Heart left ventricle (tissue), 16 donors: ENCODE measurements at regions not wholly inside any gene's neighbourhood (a gene's known extent, or its start where the extent isn't known, plus 50 kb on each side); places are given as distances from the start of the nearest gene placed in this dataset.

Experiments
- ATAC-seq, 4 donors: fragments of 200-7000 bp; cut with Tn5 transposase; one replicate each; pipeline ENCODE4 v1.9.1; 2020 to 2022; ENCODE audit warnings: moderate library complexity in 4 of 4, mild to moderate bottlenecking in 3 of 4, moderate number of reproducible peaks in 1 of 4
- DNase-seq, 5 donors: peaks; one replicate each; pipeline ENCODE4 v3.0.0-alpha.2; 2020
- H3K27ac ChIP-seq, 12 donors: fragments of 200-600 bp; sonication (generic) in 4 of 12; one replicate each; pipeline versions ENCODE4 v1.5.0 to v1.8.0; 2016 to 2022; ENCODE audit warnings: mild to moderate bottlenecking in 2 of 12
- H3K27me3 ChIP-seq, 9 donors: fragments of 200-600 bp; sonication (generic) in 2 of 9; one replicate each; pipeline versions ENCODE4 v1.5.1 to v1.8.0; 2016 to 2022; ENCODE audit warnings: mild to moderate bottlenecking in 3 of 9
- H3K36me3 ChIP-seq, 9 donors: fragments of 200-600 bp; sonication (generic) in 2 of 9; one replicate each; pipeline versions ENCODE4 v1.5.0 to v1.8.0; 2018 to 2022; ENCODE audit warnings: mild to moderate bottlenecking in 2 of 9
- H3K4me1 ChIP-seq, 12 donors: fragments of 200-600 bp; sonication (generic) in 4 of 12; one replicate each; pipeline versions ENCODE4 v1.5.0 to v1.8.0; 2016 to 2022; ENCODE audit warnings: mild to moderate bottlenecking in 3 of 12
- H3K4me3 ChIP-seq, 12 donors: fragments of 200-600 bp; sonication (generic) in 4 of 12; one replicate each; pipeline versions ENCODE4 v1.5.0 to v1.8.0; 2017 to 2022; ENCODE audit warnings: mild to moderate bottlenecking in 9 of 12, moderate library complexity in 4 of 12
- H3K9me3 ChIP-seq, 12 donors: fragments of 200-600 bp; sonication (generic) in 4 of 12; one replicate each; pipeline versions ENCODE4 v1.5.0 to v1.8.0; 2016 to 2022; ENCODE audit warnings: mild to moderate bottlenecking in 1 of 12
- CTCF ChIP-seq, 12 donors: fragments of 200-600 bp; sonication (generic) in 4 of 12; IDR thresholded peaks; one replicate each; pipeline versions ENCODE4 v1.5.0 to v1.8.0; 2018 to 2022; ENCODE audit warnings: antibody characterized with exemption in 12 of 12, mild to moderate bottlenecking in 5 of 12
- POLR2A ChIP-seq, 2 donors: fragments of 450-650 bp; IDR thresholded peaks; one replicate each; pipeline ENCODE4 v1.6.1; 2017; ENCODE audit warnings: antibody characterized with exemption in 2 of 2, mild to moderate bottlenecking in 2 of 2, moderate library complexity in 2 of 2
- WGBS, 4 donors: extraction: QIAGEN DNeasy Blood & Tissue Kit in 2 of 4; methylation state at CpG; one replicate each; pipeline versions ENCODE4 v1.1.5 to v1.1.7; 2013 to 2018; 5-methylcytosine and 5-hydroxymethylcytosine counted together
- intact Hi-C, 10 donors: fragments of 100-400 bp; cut with DNase I; formaldehyde crosslinking; loops; one replicate each; pipeline versions ENCODE4 v1.11.1 to v1.14.2; 2022
- donor health status: ischemic (EF 13 %, LVEDD 7.1; RV severe dilation, severe dysfunction).
- donor health status: healthy with polysubstance abuse.
- donor health status: DM: no; HTN: yes; CAD: no.
- donor health status: DM: no; HTN: no; CAD: no.
- donor health status: ischemic (EF 25% LVEDD 6.9; RV normal size, moderate dysfunction).
- donor health status: ischemic (EF 25% LVEDD 5.7; RV mildly dilated, moderate dysfunction).
- donor health status: healthy.
- donor health status: DM: yes; HTN: yes; CAD: no.
- donor health status: ischemic (EF 35%, LVEDD 5.7; RV mildly dilated, moderate dysfunction).
- donor health status: nonischemic (EF 11% LVEDD 7.7; RV severe dilation, severe dysfunction).
- donor health status: DM: yes; HTN: yes; CAD: no.
- donor health status: PGD.
- donor health status: ischemic (EF 29% LVEDD 5.4; RV normal size, mild dysfunction).
- donor health status: nonischemic (EF 23%, LVEDD 6.1; RV moderate dilation, normal function).

GRCh38 chr1:242703467-242703866 lies 179.0 kb upstream of the PLD5 start:
- 6 to 24% (median 19%) methylated on average over 2 of the region's 2 CpGs for WGBS, 4 donors
- Histone ChIP-seq H3K4me3 (no peak overlapping the region), H3K27me3 (no peaks in the 10 kb centered on the region), H3K27ac (no peak overlapping the region), H3K4me1 (peaks cover 0 to 8% (median 0%) of the 10 kb centered on the region in 12 donors), H3K36me3 (no peaks in the 10 kb centered on the region), H3K9me3 (no peaks in the 10 kb centered on the region)
- DNase-seq (peak in 1 of 5 donors; percentile 47), ATAC-seq (peak in 3 of 4 donors; percentile 67 to 87 (median 68))
- TF ChIP-seq CTCF (IDR thresholded peaks at IDR 0.05) (no peak), POLR2A (IDR thresholded peaks at IDR 0.05) (no peak)
- intact Hi-C loops, result no loop called here

GRCh38 chr1:242692988-242693387 lies 168.5 kb upstream of the PLD5 start:
- WGBS, 4 donors, result 49 to 74% (median 68%) methylated on average over 2 of the region's 2 CpGs
- H3K4me1 ChIP-seq, result no peaks in the 10 kb centered on the region
- DNase-seq (no peak), ATAC-seq (no peak)
- intact Hi-C loops, result no loop called here
- H3K27ac ChIP-seq, result no peak overlapping the region
- no peaks in the 10 kb centered on the region for H3K36me3 ChIP-seq
- H3K9me3 ChIP-seq, result no peaks in the 10 kb centered on the region
- H3K27me3 ChIP-seq, result no peaks in the 10 kb centered on the region
- H3K4me3 ChIP-seq, result no peak overlapping the region
- no peak for TF ChIP-seq POLR2A (IDR thresholded peaks at IDR 0.05)
- TF ChIP-seq CTCF (IDR thresholded peaks at IDR 0.05), result no peak

- Histone ChIP-seq H3K36me3 (no peaks in the 10 kb centered on the region), H3K4me3 (no peak overlapping the region), H3K27ac (no peak overlapping the region), H3K4me1 (no peaks in the 10 kb centered on the region), H3K9me3 (no peaks in the 10 kb centered on the region), H3K27me3 (no peaks in the 10 kb centered on the region)
- ATAC-seq (no peak), DNase-seq (no peak)
- intact Hi-C loops, result no loop called here
- WGBS, 4 donors, result 56 to 63% (median 60%) methylated on average over 2 of the region's 2 CpGs
- TF ChIP-seq CTCF (IDR thresholded peaks at IDR 0.05), result no peak
- TF ChIP-seq POLR2A (IDR thresholded peaks at IDR 0.05), result no peak
Measured at GRCh38 chr1:242691610-242691945, 167.1 kb upstream of the PLD5 start.

GRCh38 chr1:242690849-242691609 lies 166.5 kb upstream of the PLD5 start:
- WGBS, 4 donors, result 49 to 75% (median 68%) methylated on average over 8 of the region's 8 CpGs
- H3K27me3 ChIP-seq, result no peaks in the 10 kb centered on the region
- H3K4me3 ChIP-seq, result no peak overlapping the region
- H3K4me1 ChIP-seq, result no peaks in the 10 kb centered on the region
- intact Hi-C loops, result no loop called here
- no peak overlapping the region for H3K27ac ChIP-seq
- H3K36me3 ChIP-seq, result no peaks in the 10 kb centered on the region
- no peaks in the 10 kb centered on the region for H3K9me3 ChIP-seq
- DNase-seq (no peak), ATAC-seq (peak in 1 of 4 donors; percentile 54)
- TF ChIP-seq POLR2A (IDR thresholded peaks at IDR 0.05) (no peak), CTCF (IDR thresholded peaks at IDR 0.05) (no peak)
